Sigmoid colon (tissue), 6 donors: ENCODE measurements at regions not wholly inside any gene's neighbourhood (a gene's known extent, or its start where the extent isn't known, plus 50 kb on each side); places are given as distances from the start of the nearest gene placed in this dataset.

Experiments used
- DNase-seq: peaks from one replicate; pipeline ENCODE4 v3.0.0-alpha.2; 2019
- H3K27ac ChIP-seq, 4 donors: fragments of 200-600 bp; sonication (generic); one replicate each; pipeline ENCODE4 v1.5.1; 2016 to 2019; ENCODE audit warnings: mild to moderate bottlenecking in 1 of 4
- H3K27me3 ChIP-seq, 3 donors: fragments of 200-600 bp; sonication (generic); one replicate each; pipeline ENCODE4 v1.5.1; 2019; ENCODE audit warnings: mild to moderate bottlenecking in 1 of 3
- H3K36me3 ChIP-seq, 4 donors: fragments of 200-600 bp; sonication (generic); one replicate each; pipeline ENCODE4 v1.5.1; 2016 to 2019
- H3K4me1 ChIP-seq, 4 donors: fragments of 200-600 bp; sonication (generic); one replicate each; pipeline ENCODE4 v1.5.1; 2017 to 2019
- H3K4me3 ChIP-seq, 4 donors: fragments of 200-600 bp; sonication (generic); one replicate each; pipeline ENCODE4 v1.5.1; 2017 to 2019; ENCODE audit warnings: mild to moderate bottlenecking in 2 of 4, moderate library complexity in 1 of 4
- H3K9me3 ChIP-seq, 4 donors: fragments of 200-600 bp in 3 of 4; sonication (generic) in 3 of 4; one replicate each; pipeline versions ENCODE4 v1.5.1 to v1.6.1; 2013 to 2019
- CTCF ChIP-seq, 4 experiments: fragments of 450-650 bp in 3 of 4; fragments of 200-600 bp in 1 of 4; IDR thresholded peaks; one replicate each; pipeline ENCODE4 v1.5.1; 2016 to 2019; ENCODE audit warnings: antibody characterized with exemption in 4 of 4, mild to moderate bottlenecking in 3 of 4, moderate library complexity in 2 of 4
- EP300 ChIP-seq, 4 donors: sonication (generic); formaldehyde crosslinking; IDR thresholded peaks; one replicate each; pipeline ENCODE4 v1.6.1; 2017; ENCODE audit warnings: antibody characterized with exemption in 4 of 4
- POLR2A ChIP-seq, 2 donors: fragments of 450-650 bp; IDR thresholded peaks; one replicate each; pipeline ENCODE4 v1.6.1; 2016; ENCODE audit warnings: antibody characterized with exemption in 2 of 2, mild to moderate bottlenecking in 2 of 2, moderate library complexity in 2 of 2
- POLR2AphosphoS5 ChIP-seq, 4 donors: sonication (generic); formaldehyde crosslinking; IDR thresholded peaks; one replicate each; pipeline ENCODE4 v1.6.1; 2017; ENCODE audit warnings: antibody characterized with exemption in 4 of 4
- WGBS, 2 donors: extraction: QIAGEN DNeasy Blood & Tissue Kit; methylation state at CpG; one replicate each; pipeline ENCODE4 v1.1.7; 2013; 5-methylcytosine and 5-hydroxymethylcytosine counted together
- intact Hi-C: fragments of 100-400 bp; cut with DNase I; formaldehyde crosslinking; loops from one replicate; pipeline ENCODE4 v1.15.1; 2023
- donor health status: healthy with polysubstance abuse.
- donor health status: healthy.

GRCh38 chr5:57900381-57900944 lies 417.9 kb upstream of the ACTBL2 start:
- no peak overlapping the region for H3K27ac ChIP-seq
- no peaks in the 10 kb centered on the region for H3K9me3 ChIP-seq
- H3K4me1 ChIP-seq, result peaks cover 0 to 14% (median 0%) of the 10 kb centered on the region in 4 donors
- intact Hi-C loops, result no loop called here
- 57 to 80% methylated on average over 4 of the region's 4 CpGs for WGBS, 2 donors
- no peak overlapping the region for H3K4me3 ChIP-seq
- DNase-seq, result no peak
- H3K27me3 ChIP-seq, result no peaks in the 10 kb centered on the region
- no peak for TF ChIP-seq CTCF (IDR thresholded peaks at IDR 0.05)
- no peak for TF ChIP-seq POLR2A (IDR thresholded peaks at IDR 0.05)
- no peak for TF ChIP-seq EP300 (IDR thresholded peaks at IDR 0.05)
- no peak for TF ChIP-seq POLR2AphosphoS5 (IDR thresholded peaks at IDR 0.05)
- H3K36me3 ChIP-seq, result no peaks in the 10 kb centered on the region

- no peak overlapping the region for H3K27ac ChIP-seq
- H3K27me3 ChIP-seq, result no peaks in the 10 kb centered on the region
- no peaks in the 10 kb centered on the region for H3K36me3 ChIP-seq
- H3K4me3 ChIP-seq, result no peak overlapping the region
- no peak for DNase-seq
- H3K9me3 ChIP-seq, result no peaks in the 10 kb centered on the region
- peaks cover 0 to 7% (median 0%) of the 10 kb centered on the region in 4 donors for H3K4me1 ChIP-seq
- TF ChIP-seq POLR2A (IDR thresholded peaks at IDR 0.05), result no peak
- no peak for TF ChIP-seq POLR2AphosphoS5 (IDR thresholded peaks at IDR 0.05)
- no peak for TF ChIP-seq EP300 (IDR thresholded peaks at IDR 0.05)
- no peak for TF ChIP-seq CTCF (IDR thresholded peaks at IDR 0.05)
- intact Hi-C loops, result no loop called here
These were observed 414.0 kb upstream of the ACTBL2 start for GRCh38 chr5:57896576-57896975.

GRCh38 chr5:57895766-57896165 lies 413.2 kb upstream of the ACTBL2 start:
- Histone ChIP-seq H3K4me3 (no peak overlapping the region), H3K36me3 (no peaks in the 10 kb centered on the region), H3K27ac (no peak overlapping the region), H3K4me1 (peaks cover 0 to 7% (median 0%) of the 10 kb centered on the region in 4 donors), H3K27me3 (no peaks in the 10 kb centered on the region), H3K9me3 (no peaks in the 10 kb centered on the region)
- DNase-seq, result no peak
- WGBS, 2 donors, result 65 to 80% methylated on average over 1 of the region's 1 CpG
- TF ChIP-seq CTCF (IDR thresholded peaks at IDR 0.05) (no peak), POLR2AphosphoS5 (IDR thresholded peaks at IDR 0.05) (no peak), EP300 (IDR thresholded peaks at IDR 0.05) (no peak), POLR2A (IDR thresholded peaks at IDR 0.05) (no peak)
- intact Hi-C loops, result no loop called here

GRCh38 chr5:57893926-57894325 lies 411.3 kb upstream of the ACTBL2 start:
- TF ChIP-seq POLR2AphosphoS5 (IDR thresholded peaks at IDR 0.05) (no peak), CTCF (IDR thresholded peaks at IDR 0.05) (no peak), EP300 (IDR thresholded peaks at IDR 0.05) (no peak)
- H3K9me3 ChIP-seq, result no peaks in the 10 kb centered on the region
- no peak overlapping the region for H3K27ac ChIP-seq
- no peaks in the 10 kb centered on the region for H3K4me1 ChIP-seq
- H3K27me3 ChIP-seq, result no peaks in the 10 kb centered on the region
- no peaks in the 10 kb centered on the region for H3K36me3 ChIP-seq
- intact Hi-C loops, result no loop called here
- 81 to 86% methylated on average over 1 of the region's 1 CpG for WGBS, 2 donors
- H3K4me3 ChIP-seq, result no peak overlapping the region
- DNase-seq, result no peak

- no peaks in the 10 kb centered on the region for H3K36me3 ChIP-seq
- no peak overlapping the region for H3K27ac ChIP-seq
- intact Hi-C loops, result no loop called here
- 86 to 88% methylated on average over 1 of the region's 1 CpG for WGBS, 2 donors
- no peaks in the 10 kb centered on the region for H3K4me1 ChIP-seq
- TF ChIP-seq POLR2AphosphoS5 (IDR thresholded peaks at IDR 0.05) (no peak), EP300 (IDR thresholded peaks at IDR 0.05) (no peak), POLR2A (IDR thresholded peaks at IDR 0.05) (no peak), CTCF (IDR thresholded peaks at IDR 0.05) (no peak)
- no peak overlapping the region for H3K4me3 ChIP-seq
- no peaks in the 10 kb centered on the region for H3K9me3 ChIP-seq
- no peaks in the 10 kb centered on the region for H3K27me3 ChIP-seq
- no peak for DNase-seq
These were observed 408.8 kb upstream of the ACTBL2 start for GRCh38 chr5:57891443-57891842.
